GM12873 (cell line): ENCODE measurements at regions not wholly inside any gene's neighbourhood (a gene's known extent, or its start where the extent isn't known, plus 50 kb on each side); places are given as distances from the start of the nearest gene placed in this dataset.

ENCODE experiments used
- CTCF ChIP-seq: IDR thresholded peaks from 2 replicates; pipeline ENCODE4 v1.5.1; 2012; ENCODE audit warnings: low read depth, mild to moderate bottlenecking, moderate library complexity, low read length, control low read depth; ENCODE audit not compliant: insufficient read depth; ENCODE audit errors: missing control alignments

GRCh38 chr2:15868704-15869103, 71.6 kb upstream of the MYCN start:
- no peak for TF ChIP-seq CTCF

GRCh38 chr2:15869396-15869795, 71.0 kb upstream of the MYCN start:
- TF ChIP-seq CTCF, result no peak

- TF ChIP-seq CTCF, result no peak
Observed at GRCh38 chr2:15869871-15870270, 70.5 kb upstream of the MYCN start.

- no peak for TF ChIP-seq CTCF
Observed at GRCh38 chr2:15870565-15870964, 69.8 kb upstream of the MYCN start.

- no peak for TF ChIP-seq CTCF
Observed at GRCh38 chr2:15871239-15871783, 69.0 kb upstream of the MYCN start.

GRCh38 chr2:15872854-15873253, 67.5 kb upstream of the MYCN start:
- TF ChIP-seq CTCF, result no peak

GRCh38 chr2:15874321-15874720, 66.0 kb upstream of the MYCN start:
- no peak for TF ChIP-seq CTCF
